C4-2B (cell line): ENCODE measurements at regions not wholly inside any gene's neighbourhood (a gene's known extent, or its start where the extent isn't known, plus 50 kb on each side); places are given as distances from the start of the nearest gene placed in this dataset.

Experiments
- H3K27ac ChIP-seq: fragments of 450-650 bp; 2 replicates; pipeline ENCODE4 v1.5.1; 2017
- CTCF ChIP-seq: fragments of 450-650 bp; conservative IDR thresholded peaks from 2 replicates; pipeline ENCODE4 v1.5.1; 2017; ENCODE audit warnings: mild to moderate bottlenecking
- ZFX ChIP-seq: fragments of 450-650 bp; IDR thresholded peaks from 2 replicates; pipeline ENCODE4 v1.6.1; 2017

GRCh38 chr4:149965206-149965605 is 113.0 kb upstream of the DCLK2 start:
- H3K27ac ChIP-seq, result no peak overlapping the region
- TF ChIP-seq ZFX (no peak), CTCF (no peak)

- TF ChIP-seq CTCF (no peak), ZFX (no peak)
- H3K27ac ChIP-seq, result no peak overlapping the region
Measured at GRCh38 chr4:149972407-149972806, 105.8 kb upstream of the DCLK2 start.

GRCh38 chr4:149973181-149973580 is 105.1 kb upstream of the DCLK2 start:
- TF ChIP-seq CTCF, result no peak
- no peak overlapping the region for H3K27ac ChIP-seq

GRCh38 chr4:149975172-149975571 is 103.1 kb upstream of the DCLK2 start:
- no peak for TF ChIP-seq ZFX
- TF ChIP-seq CTCF, result no peak
- H3K27ac ChIP-seq, result no peak overlapping the region

- no peak for TF ChIP-seq CTCF
- no peak for TF ChIP-seq ZFX
- H3K27ac ChIP-seq, result no peak overlapping the region
Measured at GRCh38 chr4:149980121-149980682, 98.0 kb upstream of the DCLK2 start.

GRCh38 chr4:149980941-149981340 is 97.3 kb upstream of the DCLK2 start:
- TF ChIP-seq ZFX (no peak), CTCF (peak; percentile 86)
- no peak overlapping the region for H3K27ac ChIP-seq

GRCh38 chr4:149983401-149983800 is 94.8 kb upstream of the DCLK2 start:
- no peak overlapping the region for H3K27ac ChIP-seq
- TF ChIP-seq CTCF, result no peak
- no peak for TF ChIP-seq ZFX
